KMS-11 (cell line): ENCODE measurements at regions not wholly inside any gene's neighbourhood (a gene's known extent, or its start where the extent isn't known, plus 50 kb on each side); places are given as distances from the start of the nearest gene placed in this dataset.

Source experiments
- H2AFZ ChIP-seq: fragments of 200-600 bp; sonication (generic); 2 replicates; pipeline ENCODE4 v1.6.1; 2016; ENCODE audit warnings: antibody characterized with exemption, mixed run types, low read depth
- H3K27ac ChIP-seq: fragments of 200-600 bp; sonication (generic); 2 replicates; pipeline ENCODE4 v1.6.1; 2016; ENCODE audit warnings: mild to moderate bottlenecking, mixed run types
- H3K27me3 ChIP-seq: fragments of 200-600 bp; sonication (generic); 2 replicates; pipeline ENCODE4 v1.6.1; 2017; ENCODE audit warnings: mild to moderate bottlenecking, low read depth, mixed run types, moderate library complexity; ENCODE audit not compliant: insufficient read depth
- H3K36me3 ChIP-seq: fragments of 200-600 bp; sonication (generic); 2 replicates; pipeline ENCODE4 v1.6.1; 2017; ENCODE audit warnings: mild to moderate bottlenecking, mixed run types; ENCODE audit not compliant: insufficient read depth
- H3K4me1 ChIP-seq: fragments of 200-600 bp; sonication (generic); 2 replicates; pipeline ENCODE4 v1.6.1; 2016; ENCODE audit warnings: mild to moderate bottlenecking, low read depth, mixed run types; ENCODE audit not compliant: poor library complexity, severe bottlenecking
- H3K4me2 ChIP-seq: fragments of 200-600 bp; sonication (generic); 2 replicates; pipeline ENCODE4 v1.7.0; 2016; ENCODE audit warnings: mild to moderate bottlenecking, mixed run types
- H3K4me3 ChIP-seq: fragments of 200-600 bp; sonication (generic); IDR thresholded peaks from 2 replicates; pipeline ENCODE4 v1.6.1; 2017; ENCODE audit warnings: low read depth, low read length, mixed read lengths; ENCODE audit not compliant: insufficient read depth
- H3K79me2 ChIP-seq: fragments of 200-600 bp; sonication (generic); 2 replicates; pipeline ENCODE4 v1.6.1; 2016; ENCODE audit warnings: low read depth, mixed run types; ENCODE audit not compliant: insufficient read depth
- H3K9ac ChIP-seq: fragments of 200-600 bp; sonication (generic); 2 replicates; pipeline ENCODE4 v1.6.1; 2016; ENCODE audit warnings: mild to moderate bottlenecking, mixed run types
- H4K20me1 ChIP-seq: fragments of 200-600 bp; sonication (generic); 2 replicates; pipeline ENCODE4 v1.6.1; 2016; ENCODE audit warnings: mild to moderate bottlenecking, mixed run types; ENCODE audit not compliant: insufficient read depth
- TF ChIP-seq, protein P1 (sequence below): fragments of 200-600 bp; sonication (generic); conservative IDR thresholded peaks from 2 replicates; pipeline ENCODE4 v1.6.1; 2017; ENCODE audit warnings: low read depth, mild to moderate bottlenecking, antibody characterized with exemption, low read length, moderate library complexity, mixed read lengths

DNA sequence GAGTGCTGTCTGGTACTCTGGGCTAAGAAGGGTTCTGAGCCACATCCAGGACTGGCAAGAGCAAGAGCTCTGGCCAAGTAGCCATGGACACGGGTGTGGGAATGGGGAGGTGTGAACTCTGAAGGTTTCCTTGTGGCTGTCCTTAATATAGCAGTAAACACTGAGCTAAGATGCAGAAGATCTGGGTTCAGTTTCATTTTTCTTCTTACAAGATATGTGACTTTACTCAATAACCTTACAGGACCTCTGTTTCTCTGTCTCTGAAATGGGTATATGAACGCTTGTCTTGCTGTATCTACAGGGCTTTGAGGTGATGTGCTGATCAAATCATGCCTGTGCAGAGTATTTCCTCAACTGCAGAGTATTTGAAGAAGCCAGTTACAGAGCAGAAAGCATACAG lies 521.2 kb downstream of the VRK1 start:
- H2AFZ ChIP-seq = no peak overlapping the region
- H3K27me3 ChIP-seq = no peaks in the 10 kb centered on the region
- H3K79me2 ChIP-seq = no peaks in the 10 kb centered on the region
- H3K9ac ChIP-seq = no peak overlapping the region
- H3K36me3 ChIP-seq = no peaks in the 10 kb centered on the region
- no peaks in the 10 kb centered on the region for H3K4me1 ChIP-seq
- no peak overlapping the region for H3K27ac ChIP-seq
- no peak overlapping the region for H3K4me3 ChIP-seq
- TF ChIP-seq, protein P1, sequence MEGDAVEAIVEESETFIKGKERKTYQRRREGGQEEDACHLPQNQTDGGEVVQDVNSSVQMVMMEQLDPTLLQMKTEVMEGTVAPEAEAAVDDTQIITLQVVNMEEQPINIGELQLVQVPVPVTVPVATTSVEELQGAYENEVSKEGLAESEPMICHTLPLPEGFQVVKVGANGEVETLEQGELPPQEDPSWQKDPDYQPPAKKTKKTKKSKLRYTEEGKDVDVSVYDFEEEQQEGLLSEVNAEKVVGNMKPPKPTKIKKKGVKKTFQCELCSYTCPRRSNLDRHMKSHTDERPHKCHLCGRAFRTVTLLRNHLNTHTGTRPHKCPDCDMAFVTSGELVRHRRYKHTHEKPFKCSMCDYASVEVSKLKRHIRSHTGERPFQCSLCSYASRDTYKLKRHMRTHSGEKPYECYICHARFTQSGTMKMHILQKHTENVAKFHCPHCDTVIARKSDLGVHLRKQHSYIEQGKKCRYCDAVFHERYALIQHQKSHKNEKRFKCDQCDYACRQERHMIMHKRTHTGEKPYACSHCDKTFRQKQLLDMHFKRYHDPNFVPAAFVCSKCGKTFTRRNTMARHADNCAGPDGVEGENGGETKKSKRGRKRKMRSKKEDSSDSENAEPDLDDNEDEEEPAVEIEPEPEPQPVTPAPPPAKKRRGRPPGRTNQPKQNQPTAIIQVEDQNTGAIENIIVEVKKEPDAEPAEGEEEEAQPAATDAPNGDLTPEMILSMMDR = no peak
- no peaks in the 10 kb centered on the region for H4K20me1 ChIP-seq
- no peak overlapping the region for H3K4me2 ChIP-seq

DNA sequence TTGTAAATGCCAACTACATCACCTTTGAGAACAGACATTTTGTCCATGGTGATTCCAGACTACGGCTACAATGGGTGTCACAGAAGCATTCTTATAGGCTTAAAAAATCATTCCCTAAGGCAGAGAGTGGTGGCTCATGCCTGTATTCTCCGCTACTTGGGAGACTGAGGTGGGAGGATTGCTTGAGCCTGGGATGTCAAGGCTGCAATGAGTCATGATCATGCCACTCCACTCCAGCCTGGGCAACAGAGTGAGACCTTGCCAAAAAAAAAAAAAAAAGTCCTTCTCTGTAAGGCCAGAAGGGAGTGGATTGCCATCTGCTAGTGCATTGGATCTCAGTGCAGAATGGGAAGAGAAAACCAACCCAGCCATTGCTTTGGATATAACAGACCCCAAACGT lies 522.5 kb downstream of the VRK1 start:
- H3K27ac ChIP-seq = no peak overlapping the region
- H3K79me2 ChIP-seq = no peaks in the 10 kb centered on the region
- TF ChIP-seq, protein P1 = no peak
- H3K4me2 ChIP-seq = no peak overlapping the region
- H3K36me3 ChIP-seq = no peaks in the 10 kb centered on the region
- no peaks in the 10 kb centered on the region for H4K20me1 ChIP-seq
- no peak overlapping the region for H2AFZ ChIP-seq
- no peaks in the 10 kb centered on the region for H3K4me1 ChIP-seq
- H3K9ac ChIP-seq = no peak overlapping the region
- H3K27me3 ChIP-seq = no peaks in the 10 kb centered on the region
- H3K4me3 ChIP-seq = no peak overlapping the region

DNA sequence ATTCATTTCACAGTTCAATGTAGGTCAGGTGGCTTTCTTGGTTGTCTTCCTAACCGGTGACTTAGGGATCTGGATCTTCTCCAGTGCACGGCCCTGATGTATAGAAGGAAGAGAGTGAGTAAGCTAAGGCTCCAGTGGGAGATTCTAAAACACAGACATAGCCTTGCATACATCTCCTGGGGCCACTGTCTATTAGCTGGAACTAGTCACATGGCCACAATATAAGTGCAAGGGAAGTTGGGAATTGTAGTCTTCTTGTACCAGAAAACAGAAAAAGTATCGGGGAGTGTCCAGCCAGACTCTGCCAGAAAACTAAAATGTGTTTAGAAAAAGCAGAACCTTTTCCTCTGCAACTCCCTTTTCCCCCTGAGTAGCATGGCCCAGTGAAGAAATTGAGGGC lies 531.6 kb downstream of the VRK1 start:
- no peaks in the 10 kb centered on the region for H3K36me3 ChIP-seq
- H2AFZ ChIP-seq = no peak overlapping the region
- no peak overlapping the region for H3K27ac ChIP-seq
- H3K4me2 ChIP-seq = no peak overlapping the region
- no peak overlapping the region for H3K4me3 ChIP-seq
- H3K27me3 ChIP-seq = no peaks in the 10 kb centered on the region
- TF ChIP-seq, protein P1 = no peak
- H4K20me1 ChIP-seq = no peaks in the 10 kb centered on the region
- H3K4me1 ChIP-seq = no peaks in the 10 kb centered on the region
- no peak overlapping the region for H3K9ac ChIP-seq
- H3K79me2 ChIP-seq = no peaks in the 10 kb centered on the region

DNA sequence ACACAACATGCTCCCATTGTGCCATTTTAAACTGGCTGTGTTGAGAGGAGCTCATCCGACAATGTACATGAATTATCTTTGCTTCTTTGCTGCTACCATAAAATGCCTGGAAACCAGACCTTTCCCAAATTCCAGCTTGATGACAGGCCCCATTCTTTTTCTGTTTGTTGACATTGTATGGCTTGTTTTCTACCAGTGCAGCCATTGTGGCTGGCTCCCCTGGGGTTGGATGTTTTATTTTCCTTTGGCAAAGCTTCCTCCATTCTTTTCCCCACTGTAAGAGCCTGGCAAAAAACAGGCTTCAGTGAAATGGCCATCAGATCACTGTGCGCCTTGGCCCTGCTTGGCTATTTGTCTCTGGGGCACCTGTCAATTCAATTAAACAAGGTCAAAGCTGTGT lies 532.5 kb downstream of the VRK1 start:
- H3K79me2 ChIP-seq = no peaks in the 10 kb centered on the region
- TF ChIP-seq, protein P1 = no peak
- H3K27ac ChIP-seq = no peak overlapping the region
- no peaks in the 10 kb centered on the region for H3K4me1 ChIP-seq
- H3K4me2 ChIP-seq = no peak overlapping the region
- no peak overlapping the region for H3K4me3 ChIP-seq
- H3K36me3 ChIP-seq = no peaks in the 10 kb centered on the region
- no peaks in the 10 kb centered on the region for H4K20me1 ChIP-seq
- no peak overlapping the region for H2AFZ ChIP-seq
- no peaks in the 10 kb centered on the region for H3K27me3 ChIP-seq
- H3K9ac ChIP-seq = no peak overlapping the region

DNA sequence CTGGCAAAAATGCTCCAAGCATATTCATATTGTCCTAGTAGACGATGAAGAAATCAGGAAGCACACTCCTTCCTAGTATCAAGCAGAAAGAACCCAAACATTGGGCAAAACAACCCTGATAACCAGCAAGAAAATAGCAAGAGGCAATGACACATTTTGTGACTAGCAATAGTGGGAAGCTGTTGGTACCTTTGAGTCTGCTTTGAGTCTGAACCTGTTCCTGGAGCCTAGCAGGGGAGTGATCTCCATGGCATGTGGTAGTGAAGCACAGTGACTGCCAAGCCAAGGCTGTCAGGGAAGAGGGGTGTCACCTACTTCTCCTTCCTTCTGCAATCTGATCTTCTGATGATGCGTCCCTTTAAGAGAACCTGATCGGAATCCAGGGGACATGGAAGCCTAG lies 533.9 kb downstream of the VRK1 start:
- Histone ChIP-seq H3K36me3 (no peaks in the 10 kb centered on the region), H3K4me2 (no peak overlapping the region), H3K27ac (no peak overlapping the region), H3K79me2 (no peaks in the 10 kb centered on the region), H3K27me3 (no peaks in the 10 kb centered on the region), H2AFZ (no peak overlapping the region), H4K20me1 (no peaks in the 10 kb centered on the region), H3K4me1 (no peaks in the 10 kb centered on the region), H3K4me3 (no peak overlapping the region), H3K9ac (no peak overlapping the region)
- TF ChIP-seq, protein P1 = no peak
